HG03342 (cell line): ENCODE measurements at regions not wholly inside any gene's neighbourhood (a gene's known extent, or its start where the extent isn't known, plus 50 kb on each side); places are given as distances from the start of the nearest gene placed in this dataset.

ENCODE experiments used
- ATAC-seq: cut with Tn5 transposase; IDR thresholded peaks from one replicate; pipeline ENCODE4 v1.9.1; 2021; ENCODE audit warnings: mild to moderate bottlenecking, moderate library complexity; ENCODE audit not compliant: unreplicated experiment

DNA sequence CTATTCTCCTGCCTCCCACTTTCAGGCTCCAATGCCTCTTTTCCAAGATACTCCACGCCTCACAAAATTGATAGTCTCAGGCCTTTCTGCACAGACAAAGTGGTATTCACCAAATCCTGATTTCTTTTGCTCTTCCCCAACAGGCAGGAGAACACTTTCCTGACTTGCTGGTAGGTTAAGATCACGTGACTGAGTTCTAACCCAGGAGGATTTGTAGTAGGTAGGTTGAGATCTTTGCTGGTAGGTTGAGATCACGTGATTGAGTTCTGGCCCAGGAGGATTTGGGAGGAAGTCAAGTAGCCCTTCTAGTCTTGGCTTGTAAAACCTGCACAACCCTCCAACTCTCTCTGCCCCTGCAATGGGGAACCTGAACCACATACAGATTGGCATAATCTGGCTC, 741.5 kb downstream of the TYW1 start:
- ATAC-seq, result no peak

GRCh38 chr7:67738958-67739357, 742.3 kb downstream of the TYW1 start:
- ATAC-seq, result no peak

GRCh38 chr7:67743501-67743900, 746.9 kb downstream of the TYW1 start:
- no peak for ATAC-seq

GRCh38 chr7:67752227-67752626, 755.6 kb downstream of the TYW1 start:
- no peak for ATAC-seq

DNA sequence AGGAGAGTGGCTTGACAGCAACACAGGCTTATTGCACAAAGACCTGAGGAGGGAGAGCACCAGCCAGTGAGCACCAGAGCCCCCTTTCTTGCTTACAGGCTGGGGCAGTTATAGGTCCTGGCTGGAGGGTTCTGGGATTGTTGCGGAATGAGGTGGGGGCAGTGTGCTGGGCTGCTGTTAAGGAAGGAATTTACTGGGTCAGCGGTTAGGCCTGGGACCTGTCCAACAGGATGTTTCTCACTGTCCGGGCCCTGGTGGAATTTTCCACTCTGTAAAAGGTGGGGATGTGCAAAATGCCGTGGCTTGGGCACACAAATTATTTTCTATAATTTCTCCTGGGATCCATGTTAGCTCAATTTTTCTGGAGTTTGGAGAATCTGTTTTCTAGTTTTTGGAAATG, 757.3 kb downstream of the TYW1 start:
- ATAC-seq, result no peak

GRCh38 chr7:67754651-67755050, 758.0 kb downstream of the TYW1 start:
- no peak for ATAC-seq

- ATAC-seq, result no peak
Observed at GRCh38 chr7:67758551-67758950, 761.9 kb downstream of the TYW1 start.

DNA sequence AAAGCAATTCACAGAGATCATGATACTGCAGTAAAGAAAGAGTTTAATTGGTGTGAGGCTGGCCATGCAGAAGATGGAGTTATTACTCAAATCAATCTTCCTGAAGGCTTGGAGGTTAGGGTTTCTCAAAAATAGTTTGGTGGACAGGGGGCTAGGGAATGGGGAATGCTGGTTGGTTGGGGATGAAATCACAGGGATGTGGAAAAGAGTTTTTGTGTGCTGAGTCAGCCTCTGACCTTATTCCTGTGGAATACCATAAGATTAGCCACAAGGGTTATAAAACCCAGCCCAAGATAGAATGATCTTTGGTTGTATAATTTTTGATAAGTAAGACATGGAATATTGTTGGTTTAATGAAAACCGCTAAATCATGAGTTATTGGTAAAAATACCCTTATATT, 764.3 kb downstream of the TYW1 start:
- ATAC-seq, result no peak

DNA sequence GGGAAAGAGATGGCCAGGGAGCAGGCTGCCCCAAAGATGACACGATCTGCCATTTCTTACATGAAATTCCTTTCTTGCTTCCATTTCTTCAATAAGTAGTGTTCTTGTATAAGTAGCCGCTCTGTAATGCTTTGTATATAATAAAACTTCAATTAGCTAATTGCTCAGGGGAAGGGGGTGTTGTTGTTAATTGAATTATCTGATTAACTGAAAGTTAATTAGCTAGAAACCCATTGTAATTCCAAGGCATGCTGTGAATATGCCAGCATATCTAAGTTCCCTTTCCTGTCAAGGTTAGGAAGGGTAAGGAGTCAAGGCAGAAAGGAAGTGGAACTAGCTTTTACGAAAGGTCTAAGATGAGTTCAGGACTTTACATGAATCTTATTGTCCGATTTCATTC, 765.9 kb downstream of the TYW1 start:
- no peak for ATAC-seq

DNA sequence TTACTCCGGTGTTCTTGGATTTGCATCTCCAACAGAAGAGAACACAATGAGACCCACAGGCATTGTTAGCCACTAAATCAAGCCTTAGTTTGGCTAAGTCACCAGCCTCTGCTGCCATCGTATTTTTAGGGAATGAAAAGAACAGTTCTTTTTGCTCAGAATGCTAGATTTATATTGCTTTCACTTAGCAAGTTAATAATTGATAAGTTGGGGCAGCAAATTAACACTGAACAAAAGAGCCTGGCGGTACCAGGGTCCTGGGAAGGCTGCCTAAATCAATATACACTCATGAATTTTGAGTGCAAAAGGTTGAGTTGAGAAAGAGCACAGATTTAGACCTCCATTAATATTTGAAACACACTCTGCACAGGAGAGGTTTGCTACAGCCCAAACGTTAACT, 767.7 kb downstream of the TYW1 start:
- no peak for ATAC-seq

DNA sequence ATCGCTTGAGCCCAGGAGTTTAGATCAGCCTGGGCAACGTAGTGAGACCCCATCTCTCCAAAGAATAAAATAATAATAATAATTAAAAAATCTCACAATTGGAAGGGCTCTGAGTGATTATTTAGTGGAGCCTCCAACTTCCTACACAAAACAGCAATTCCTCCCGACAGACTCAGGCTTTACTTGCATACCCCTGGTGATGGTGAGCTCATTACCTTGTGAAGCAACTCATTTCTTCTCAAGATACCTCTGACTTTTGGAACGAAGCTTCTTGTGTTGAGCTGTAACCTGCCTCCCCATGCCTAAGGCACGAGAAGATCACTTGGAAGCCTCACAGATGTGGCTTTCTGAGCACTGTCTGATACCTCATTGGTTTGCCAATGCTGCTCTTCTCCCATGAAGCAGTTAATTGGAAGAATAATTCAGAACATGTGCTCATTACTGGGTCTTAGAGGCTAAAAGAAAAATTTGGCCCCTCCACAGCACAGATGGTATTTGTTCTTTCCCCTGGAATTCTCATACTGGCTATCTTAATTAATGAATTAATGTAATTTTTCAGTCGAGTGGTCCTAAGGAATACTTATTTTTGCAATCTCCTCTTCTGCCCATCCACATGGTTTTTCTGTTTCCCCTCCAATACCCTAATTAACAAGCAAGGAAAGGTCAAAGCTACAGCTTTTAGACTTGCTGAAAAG, 769.0 kb downstream of the TYW1 start:
- no peak for ATAC-seq

GRCh38 chr7:67766906-67767410, 770.3 kb downstream of the TYW1 start:
- no peak for ATAC-seq

DNA sequence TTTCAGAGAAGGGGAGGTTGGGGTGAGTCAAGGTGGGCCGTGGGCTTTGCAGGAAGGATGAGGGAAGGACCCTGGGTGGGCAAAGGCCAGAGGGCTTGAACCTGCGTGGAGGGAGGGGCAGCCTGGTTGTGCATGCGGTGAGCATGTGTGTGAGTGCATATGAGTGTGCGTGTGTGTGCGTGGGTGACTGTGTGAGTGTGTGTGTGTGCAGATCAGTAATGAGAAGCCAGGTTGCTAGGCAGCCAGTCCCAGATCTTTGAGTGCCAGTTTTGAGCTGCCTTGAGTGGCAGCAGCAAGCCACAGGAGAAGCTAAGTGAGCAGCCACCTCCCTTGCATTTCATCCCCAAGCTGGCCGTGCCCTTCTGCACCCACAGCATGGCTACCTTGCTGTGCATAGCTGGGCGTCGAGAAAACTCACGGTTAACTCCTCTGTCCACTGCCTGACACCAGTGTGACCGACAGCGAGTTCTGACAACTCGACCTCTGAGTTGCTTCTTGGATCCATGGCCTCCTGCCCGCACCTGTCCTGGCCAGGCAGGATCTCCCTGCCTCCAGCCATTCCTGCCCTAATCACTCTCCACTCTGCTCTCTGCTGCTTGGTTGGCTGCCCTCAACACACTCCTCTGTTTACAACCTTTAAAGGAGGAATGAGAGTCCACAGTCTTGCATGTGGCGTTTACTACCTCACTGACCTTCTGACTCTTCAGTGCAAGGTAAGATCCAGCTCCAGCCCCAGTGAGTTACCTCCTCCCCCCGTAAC, 775.4 kb downstream of the TYW1 start:
- ATAC-seq, result no peak

DNA sequence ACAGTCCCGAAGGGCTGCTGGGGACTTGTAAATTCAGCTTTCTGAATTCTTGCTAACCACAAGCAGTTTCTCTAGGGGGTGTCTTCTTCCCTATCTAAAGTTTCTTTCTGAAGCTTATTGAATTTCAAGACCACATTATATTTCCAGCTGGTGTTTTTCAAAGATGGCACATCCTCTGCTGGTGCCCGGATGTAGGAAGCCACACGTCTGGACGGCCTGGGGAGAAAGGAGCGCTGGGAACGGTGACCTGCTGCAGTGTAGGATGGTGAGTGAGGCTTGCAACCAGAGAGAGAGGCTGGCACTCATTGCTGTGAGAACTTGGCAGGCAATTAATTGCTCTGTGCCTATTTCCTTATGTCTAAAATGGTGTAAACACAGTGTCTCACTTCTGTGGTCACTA, 776.4 kb downstream of the TYW1 start:
- no peak for ATAC-seq

- ATAC-seq, result no peak
Observed at GRCh38 chr7:67777119-67777518, 780.5 kb downstream of the TYW1 start.

DNA sequence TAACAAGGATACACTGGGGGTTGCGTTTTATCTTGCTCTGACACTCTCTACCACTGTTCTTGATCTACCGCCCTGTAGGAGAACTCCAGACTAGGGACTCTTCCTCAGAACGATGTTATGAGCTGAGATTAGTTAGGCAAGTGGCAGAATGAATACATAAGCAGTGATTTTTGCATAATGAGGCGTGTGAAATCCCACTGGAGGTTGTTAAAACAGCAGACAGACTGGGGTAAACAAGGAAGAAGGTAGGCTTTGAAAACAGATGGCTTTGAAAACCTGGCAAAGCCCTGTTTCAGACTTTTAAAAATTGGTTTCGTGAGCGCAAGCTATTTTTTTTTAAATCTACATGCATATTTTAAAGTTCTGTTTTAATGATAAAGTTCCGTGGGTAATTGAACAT, 785.2 kb downstream of the TYW1 start:
- no peak for ATAC-seq

DNA sequence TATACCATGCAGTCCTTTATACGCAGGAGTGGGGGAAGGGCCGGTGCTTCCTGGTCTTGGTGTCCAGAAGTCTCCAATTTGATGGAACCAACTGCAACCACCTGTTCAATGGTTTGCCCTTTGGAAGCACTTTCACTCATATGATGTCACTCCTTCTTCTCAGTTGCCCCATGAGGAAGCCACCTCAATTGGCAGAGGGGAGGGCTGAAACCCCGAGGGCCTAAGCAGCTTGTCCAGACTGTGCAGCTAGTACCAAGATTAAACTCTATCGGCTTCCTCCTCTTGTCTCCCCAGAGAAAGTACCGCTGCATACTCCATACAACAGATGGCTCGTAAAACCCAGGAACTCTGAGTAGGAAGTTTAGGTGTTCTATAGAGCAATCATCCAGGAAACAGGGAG, 789.4 kb downstream of the TYW1 start:
- no peak for ATAC-seq

GRCh38 chr7:67788669-67789068, 792.0 kb downstream of the TYW1 start:
- ATAC-seq, result no peak

DNA sequence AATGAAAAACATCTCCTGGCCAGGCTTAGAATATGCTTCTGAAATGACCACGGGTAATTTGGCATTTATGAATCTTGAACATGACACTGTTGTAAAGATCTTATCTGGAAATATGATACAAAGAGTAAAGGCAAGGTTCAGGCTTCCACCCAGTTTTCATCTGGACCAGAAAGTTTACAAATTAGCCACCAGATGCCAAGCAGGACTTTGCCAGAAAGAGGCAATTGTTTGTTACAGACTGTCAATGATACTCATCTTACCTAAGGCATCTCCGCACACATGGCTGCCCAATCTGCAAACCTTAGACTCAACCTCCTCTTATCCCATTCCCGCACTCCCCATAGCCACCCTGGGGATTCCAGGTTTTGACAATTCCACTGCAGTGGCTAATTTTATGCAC, 795.3 kb downstream of the TYW1 start:
- ATAC-seq, result no peak

DNA sequence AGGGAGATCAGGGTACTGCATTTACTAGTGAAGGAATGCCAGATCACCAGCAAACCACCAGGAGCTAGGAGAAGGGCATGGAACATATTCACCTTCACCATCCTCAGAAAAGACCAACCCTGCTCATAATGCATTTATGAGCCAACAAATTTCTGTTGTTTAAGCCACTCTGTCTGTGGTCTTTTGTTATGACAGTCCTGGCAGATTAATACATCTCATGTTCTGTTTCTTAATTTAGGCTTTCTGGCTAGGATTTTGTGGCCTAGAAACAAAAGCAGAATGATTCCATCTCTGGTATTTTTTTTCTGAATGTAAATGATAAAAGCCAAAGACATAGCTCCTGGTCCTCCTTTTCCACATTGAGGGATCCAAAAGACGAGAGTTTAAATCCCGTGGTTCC, 797.9 kb downstream of the TYW1 start:
- ATAC-seq, result no peak

DNA sequence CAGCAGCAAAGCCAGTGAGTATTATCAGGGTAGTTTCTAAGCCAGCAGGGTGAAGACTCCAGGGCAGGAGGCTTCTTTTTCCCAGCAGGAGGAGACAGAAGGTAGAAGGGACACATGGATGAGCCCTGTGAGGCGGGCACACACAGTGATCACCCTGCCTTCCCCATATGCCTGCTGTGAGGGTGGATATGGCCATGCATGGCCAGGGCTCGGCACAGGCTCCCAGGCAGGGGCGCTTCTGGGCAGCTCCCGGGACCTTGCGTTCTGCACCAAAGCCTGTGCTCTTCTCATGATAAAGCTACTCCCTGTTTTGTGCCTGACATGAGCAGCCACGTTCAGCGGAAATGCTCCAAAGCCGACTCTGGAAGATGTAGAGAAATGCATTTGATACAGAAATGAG, 807.2 kb downstream of the TYW1 start:
- no peak for ATAC-seq

DNA sequence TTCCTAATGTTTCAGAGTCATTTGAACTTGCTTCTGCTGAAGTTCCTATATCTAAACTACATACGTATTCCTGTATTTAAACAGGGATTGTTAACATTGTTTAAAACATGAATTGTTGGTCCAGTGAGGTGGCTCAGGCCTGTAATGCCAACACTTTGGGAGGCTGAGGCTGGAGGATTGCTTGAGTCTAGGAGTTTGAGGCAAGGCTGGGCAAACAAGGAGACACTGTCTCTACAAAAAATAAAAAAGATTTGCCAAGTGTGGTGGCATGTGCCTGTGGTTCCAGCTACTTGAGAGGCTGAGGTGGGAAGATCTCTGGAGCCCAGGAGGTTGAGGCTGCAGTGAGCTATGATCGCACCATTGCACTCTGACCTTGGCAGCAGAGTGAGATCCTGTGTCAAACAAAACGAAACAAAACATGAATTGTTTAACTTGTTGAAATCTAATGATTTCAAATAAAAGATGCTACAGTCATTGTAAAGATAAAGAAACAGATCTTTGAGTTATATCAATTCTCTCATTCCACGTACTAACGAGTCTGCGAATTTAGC, 809.4 kb downstream of the TYW1 start:
- no peak for ATAC-seq
